Chondrocyte (in vitro differentiated cells): ENCODE measurements at regions not wholly inside any gene's neighbourhood (a gene's known extent, or its start where the extent isn't known, plus 50 kb on each side); places are given as distances from the start of the nearest gene placed in this dataset.

Experiments
- DNase-seq: peaks from one replicate; pipeline ENCODE4 v3.0.0; 2021; ENCODE audit warnings: mixed read lengths, low spot score
- H3K27ac Mint-ChIP-seq: one replicate; pipeline ENCODE4 v1.8.0; 2021; ENCODE audit warnings: mild to moderate bottlenecking, moderate library complexity, mixed read lengths; ENCODE audit not compliant: unreplicated experiment
- H3K27me3 Mint-ChIP-seq: 2 replicates; pipeline ENCODE4 v1.8.0; 2021; ENCODE audit warnings: low read depth, mixed read lengths
- H3K36me3 Mint-ChIP-seq: 2 replicates; pipeline ENCODE4 v1.8.0; 2021; ENCODE audit warnings: low read depth, mixed read lengths
- H3K4me1 Mint-ChIP-seq: 2 replicates; pipeline ENCODE4 v1.8.0; 2021; ENCODE audit warnings: low read depth, mild to moderate bottlenecking, mixed read lengths
- H3K4me3 Mint-ChIP-seq: one replicate; pipeline ENCODE4 v1.8.0; 2021; ENCODE audit warnings: mild to moderate bottlenecking, moderate library complexity, mixed read lengths; ENCODE audit not compliant: unreplicated experiment
- H3K9me3 Mint-ChIP-seq: 2 replicates; pipeline ENCODE4 v1.8.0; 2021; ENCODE audit warnings: low read depth, mixed read lengths
- CTCF ChIP-seq: fragments of 200-600 bp; sonication (generic); IDR thresholded peaks from 2 replicates; pipeline ENCODE4 v1.5.0; 2021; ENCODE audit warnings: antibody characterized with exemption, mild to moderate bottlenecking, moderate library complexity

DNA sequence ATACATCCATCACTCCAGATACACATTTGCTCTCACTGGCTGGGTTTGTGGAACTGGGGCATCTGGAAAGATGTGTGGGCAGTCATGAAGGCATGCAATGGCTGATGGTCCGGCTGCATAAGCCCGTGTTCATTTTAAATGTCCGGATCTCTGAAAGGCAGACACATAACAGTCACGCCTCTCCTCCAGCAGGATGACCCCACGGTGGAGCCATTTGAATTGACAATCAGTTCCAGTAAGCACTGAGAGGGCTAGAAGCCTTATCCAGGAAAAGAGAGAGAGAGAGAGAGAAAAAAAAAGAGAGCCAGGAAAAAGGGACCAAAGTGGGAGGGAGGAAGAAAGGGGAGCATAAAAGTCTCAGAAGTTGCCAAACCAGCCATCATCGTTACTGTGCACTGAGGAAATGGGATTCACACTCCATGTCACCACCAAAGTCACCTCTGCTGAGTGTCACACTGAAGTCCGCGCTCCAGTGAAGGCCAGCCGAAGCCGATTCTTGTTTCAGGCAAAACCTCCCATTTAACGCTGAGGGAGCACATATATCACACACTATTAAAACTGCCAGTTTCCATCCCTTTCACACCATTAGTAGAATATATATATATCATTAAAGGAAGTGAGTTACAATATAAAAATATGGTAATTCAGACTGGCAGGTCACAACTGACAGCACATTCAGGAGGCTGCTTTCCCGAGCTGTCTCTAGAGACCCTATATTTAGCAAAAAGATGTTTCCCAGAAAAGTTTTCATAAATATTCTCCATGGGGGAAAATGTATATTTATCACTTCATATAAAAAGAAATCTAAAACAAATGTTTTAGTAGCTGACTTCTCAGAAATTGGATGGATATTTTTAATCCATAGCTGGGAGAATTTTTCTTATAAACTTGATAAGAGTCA lies 142.0 kb downstream of the ACTR3 start:
- no peak for DNase-seq
- Mint-ChIP-seq H3K4me3 (no peak overlapping the region), H3K36me3 (no peaks in the 10 kb centered on the region), H3K4me1 (no peaks in the 10 kb centered on the region), H3K27me3 (peaks cover 36% of the 10 kb centered on the region), H3K9me3 (peaks cover 11% of the 10 kb centered on the region), H3K27ac (no peak overlapping the region)
- no peak for TF ChIP-seq CTCF

DNA sequence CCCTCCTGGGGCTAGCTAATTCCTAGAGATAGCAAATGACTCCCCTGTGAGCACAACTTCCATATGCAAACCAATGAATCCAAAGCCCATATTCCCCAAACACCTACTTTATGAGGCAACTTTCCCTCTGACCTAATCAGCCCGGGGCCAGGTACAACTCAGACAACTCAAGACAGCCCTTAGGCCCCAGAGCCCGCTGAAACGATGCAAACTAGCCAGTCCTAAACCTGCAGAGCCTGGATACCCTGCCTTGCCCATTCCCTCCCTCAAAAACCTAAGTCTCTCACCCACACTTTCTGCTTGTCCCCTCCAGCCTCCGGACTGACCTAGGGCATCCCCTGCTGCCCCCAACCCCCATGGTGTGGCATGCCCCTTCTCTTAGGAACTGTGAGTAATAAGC lies 142.8 kb downstream of the ACTR3 start:
- Mint-ChIP-seq H3K4me3 (no peak overlapping the region), H3K36me3 (no peaks in the 10 kb centered on the region), H3K27ac (no peak overlapping the region), H3K4me1 (no peaks in the 10 kb centered on the region), H3K9me3 (peaks cover 13% of the 10 kb centered on the region), H3K27me3 (peaks cover 39% of the 10 kb centered on the region)
- DNase-seq, result no peak
- no peak for TF ChIP-seq CTCF

GRCh38 chr2:114034742-114035141 lies 144.9 kb downstream of the ACTR3 start:
- Mint-ChIP-seq H3K36me3 (no peaks in the 10 kb centered on the region), H3K9me3 (peaks cover 9% of the 10 kb centered on the region), H3K4me1 (no peaks in the 10 kb centered on the region), H3K27ac (no peak overlapping the region), H3K27me3 (peaks cover 35% of the 10 kb centered on the region), H3K4me3 (no peak overlapping the region)
- TF ChIP-seq CTCF, result no peak
- DNase-seq, result no peak

DNA sequence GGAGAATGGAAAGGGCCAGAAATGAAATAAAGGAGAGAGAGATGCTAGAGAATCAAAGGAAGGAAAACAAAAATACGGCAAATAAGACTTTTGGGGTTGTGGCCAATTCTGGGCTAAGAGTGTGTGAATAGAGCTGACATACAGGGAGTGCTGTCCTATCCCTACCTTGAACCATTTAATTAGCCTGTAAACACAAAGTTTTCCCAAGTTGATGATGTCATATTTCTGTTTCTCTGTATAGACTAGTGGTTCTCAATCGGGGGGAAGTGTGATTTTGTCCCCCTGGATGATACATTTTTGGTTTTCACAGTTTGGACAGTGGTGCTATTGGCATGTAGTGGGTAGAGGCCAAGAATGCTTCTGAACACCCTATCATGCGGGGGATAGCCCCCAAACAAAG lies 148.8 kb downstream of the ACTR3 start:
- H3K4me1 Mint-ChIP-seq, result no peaks in the 10 kb centered on the region
- H3K27ac Mint-ChIP-seq, result no peak overlapping the region
- H3K27me3 Mint-ChIP-seq, result peaks cover 26% of the 10 kb centered on the region
- H3K36me3 Mint-ChIP-seq, result no peaks in the 10 kb centered on the region
- peaks cover 9% of the 10 kb centered on the region for H3K9me3 Mint-ChIP-seq
- H3K4me3 Mint-ChIP-seq, result no peak overlapping the region
- DNase-seq, result no peak
- no peak for TF ChIP-seq CTCF

DNA sequence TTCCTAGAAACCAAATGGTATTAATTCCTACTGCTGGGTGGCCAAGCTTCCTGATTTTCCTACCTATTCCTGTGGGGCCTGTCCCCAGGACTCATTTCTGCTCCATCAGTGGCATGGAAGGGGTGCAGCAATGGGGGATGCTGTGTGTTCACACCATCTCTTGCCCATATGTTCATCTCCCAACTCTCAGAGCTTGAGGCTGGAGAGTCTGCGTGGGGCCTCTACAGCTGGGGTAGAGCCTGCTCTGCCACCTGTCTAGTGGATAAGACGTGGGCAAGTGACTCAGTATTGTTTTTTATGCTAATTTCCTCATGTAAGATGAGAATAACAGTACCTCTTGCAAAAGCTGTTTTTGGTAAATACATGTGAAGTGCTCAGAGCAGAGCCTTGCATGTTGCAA lies 149.8 kb downstream of the ACTR3 start:
- H3K4me3 Mint-ChIP-seq, result no peak overlapping the region
- DNase-seq, result no peak
- H3K27me3 Mint-ChIP-seq, result peaks cover 25% of the 10 kb centered on the region
- no peak overlapping the region for H3K27ac Mint-ChIP-seq
- H3K9me3 Mint-ChIP-seq, result peaks cover 9% of the 10 kb centered on the region
- TF ChIP-seq CTCF, result no peak
- no peaks in the 10 kb centered on the region for H3K36me3 Mint-ChIP-seq
- no peaks in the 10 kb centered on the region for H3K4me1 Mint-ChIP-seq
